ENCODE measurements at regions not wholly inside any gene's neighbourhood (a gene's known extent, or its start where the extent isn't known, plus 50 kb on each side); places are given as distances from the start of the nearest gene placed in this dataset.
"Not testable (repeated sequence)": the region's sequence is repeated elsewhere in the genome, so short reads cannot be mapped to it uniquely, and the experiment has no call there.

DNA sequence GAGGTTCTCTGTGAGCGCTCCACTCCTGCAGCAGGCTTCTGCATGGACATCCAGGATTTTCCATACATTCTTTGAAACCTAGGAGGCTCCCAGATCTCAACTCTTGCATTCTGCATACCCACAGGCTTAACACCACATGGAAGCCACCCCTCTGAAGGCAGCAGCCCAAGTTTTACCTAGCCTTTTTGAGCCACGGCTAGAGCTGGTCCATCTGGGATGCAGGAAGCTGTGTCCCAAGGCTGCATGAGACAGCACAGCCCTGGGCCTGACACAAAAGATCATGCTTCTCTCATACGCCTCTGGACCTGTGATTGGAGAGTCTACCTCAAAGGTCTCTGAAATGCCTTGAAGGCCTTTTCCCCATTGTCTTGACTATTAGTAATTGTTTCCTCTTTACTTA is 53.6 kb upstream of the RPRM start:
- BruUV-seq (replicated peaks) = no TSS peak
- H3K4me3 Mint-ChIP-seq (ENCODE audit: low read depth, unreplicated experiment) = no peak overlapping the region
- CTCF ChIA-PET = no interaction called here

DNA sequence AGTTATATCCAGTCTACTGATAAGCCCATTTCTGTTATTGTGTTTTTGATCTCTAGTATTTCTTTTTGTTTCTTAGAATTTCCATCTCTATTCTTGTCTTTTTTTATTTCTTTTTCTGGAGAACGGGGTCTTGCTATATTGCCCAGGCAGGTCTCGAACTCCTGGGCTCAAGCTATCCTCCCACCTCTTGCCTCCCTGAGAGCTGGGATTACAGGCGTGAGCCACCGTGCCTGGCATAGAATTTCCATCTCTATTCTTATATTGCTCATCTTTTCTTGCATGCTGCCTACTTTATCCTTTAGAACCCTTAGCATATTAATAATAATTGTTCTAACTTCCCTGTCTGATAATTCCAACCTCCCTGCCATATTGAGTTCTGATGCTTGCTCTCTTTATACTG is 55.2 kb upstream of the RPRM start:
- intact Hi-C loops (cut with micrococcal nuclease; ENCODE audit: unreplicated experiment); CTCF ChIA-PET; H3K4me3 Mint-ChIP-seq (ENCODE audit: low read depth, unreplicated experiment); H3K36me3 Mint-ChIP-seq (ENCODE audit: insufficient read depth, unreplicated experiment); H3K4me1 Mint-ChIP-seq (ENCODE audit: low read depth, unreplicated experiment); H3K9me3 Mint-ChIP-seq (ENCODE audit: low read depth, unreplicated experiment); H3K27ac Mint-ChIP-seq (ENCODE audit: unreplicated experiment); BruUV-seq (replicated peaks); DNase-seq; H3K27me3 Mint-ChIP-seq (ENCODE audit: unreplicated experiment): not testable (repeated sequence)

More for the DNA sequence above, 53.6 kb upstream of the RPRM start:
- no peaks in the 10 kb centered on the region for H3K36me3 Mint-ChIP-seq (ENCODE audit: insufficient read depth, unreplicated experiment)
- TF ChIP-seq, protein P1, sequence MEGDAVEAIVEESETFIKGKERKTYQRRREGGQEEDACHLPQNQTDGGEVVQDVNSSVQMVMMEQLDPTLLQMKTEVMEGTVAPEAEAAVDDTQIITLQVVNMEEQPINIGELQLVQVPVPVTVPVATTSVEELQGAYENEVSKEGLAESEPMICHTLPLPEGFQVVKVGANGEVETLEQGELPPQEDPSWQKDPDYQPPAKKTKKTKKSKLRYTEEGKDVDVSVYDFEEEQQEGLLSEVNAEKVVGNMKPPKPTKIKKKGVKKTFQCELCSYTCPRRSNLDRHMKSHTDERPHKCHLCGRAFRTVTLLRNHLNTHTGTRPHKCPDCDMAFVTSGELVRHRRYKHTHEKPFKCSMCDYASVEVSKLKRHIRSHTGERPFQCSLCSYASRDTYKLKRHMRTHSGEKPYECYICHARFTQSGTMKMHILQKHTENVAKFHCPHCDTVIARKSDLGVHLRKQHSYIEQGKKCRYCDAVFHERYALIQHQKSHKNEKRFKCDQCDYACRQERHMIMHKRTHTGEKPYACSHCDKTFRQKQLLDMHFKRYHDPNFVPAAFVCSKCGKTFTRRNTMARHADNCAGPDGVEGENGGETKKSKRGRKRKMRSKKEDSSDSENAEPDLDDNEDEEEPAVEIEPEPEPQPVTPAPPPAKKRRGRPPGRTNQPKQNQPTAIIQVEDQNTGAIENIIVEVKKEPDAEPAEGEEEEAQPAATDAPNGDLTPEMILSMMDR (IDR thresholded peaks at IDR 0.05; ENCODE audit: unreplicated experiment) = no peak
- no peak for DNase-seq
- H3K9me3 Mint-ChIP-seq (ENCODE audit: low read depth, unreplicated experiment) = no peaks in the 10 kb centered on the region
- H3K27ac Mint-ChIP-seq (ENCODE audit: unreplicated experiment) = no peak overlapping the region
- intact Hi-C loops (cut with micrococcal nuclease; ENCODE audit: unreplicated experiment) = no loop called here
- H3K27me3 Mint-ChIP-seq (ENCODE audit: unreplicated experiment) = no peaks in the 10 kb centered on the region
- H3K4me1 Mint-ChIP-seq (ENCODE audit: low read depth, unreplicated experiment) = no peaks in the 10 kb centered on the region

DNA sequence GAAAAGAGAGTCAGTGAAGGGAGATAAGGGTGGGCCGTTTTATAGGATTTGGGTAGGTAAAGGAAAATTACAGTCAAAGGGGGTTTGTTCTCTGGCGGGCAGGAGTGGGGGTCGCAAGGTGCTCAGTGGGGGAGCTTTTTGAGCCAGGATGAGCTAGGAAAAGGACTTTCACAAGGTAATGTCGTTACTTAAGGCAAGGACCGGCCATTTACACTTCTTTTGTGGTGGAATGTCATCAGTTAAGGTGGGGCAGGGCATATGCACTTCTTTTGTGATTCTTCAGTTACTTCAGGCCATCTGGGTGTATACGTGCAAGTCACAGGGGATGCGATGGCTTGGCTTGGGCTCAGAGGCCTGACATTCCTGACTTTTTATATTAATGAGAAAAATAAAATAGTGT is 56.0 kb upstream of the RPRM start:
- intact Hi-C loops (cut with micrococcal nuclease; ENCODE audit: unreplicated experiment); CTCF ChIA-PET; H3K4me1 Mint-ChIP-seq (ENCODE audit: low read depth, unreplicated experiment); BruUV-seq (replicated peaks); H3K27ac Mint-ChIP-seq (ENCODE audit: unreplicated experiment); H3K9me3 Mint-ChIP-seq (ENCODE audit: low read depth, unreplicated experiment); DNase-seq; H3K36me3 Mint-ChIP-seq (ENCODE audit: insufficient read depth, unreplicated experiment); H3K27me3 Mint-ChIP-seq (ENCODE audit: unreplicated experiment); H3K4me3 Mint-ChIP-seq (ENCODE audit: low read depth, unreplicated experiment): not testable (repeated sequence)

DNA sequence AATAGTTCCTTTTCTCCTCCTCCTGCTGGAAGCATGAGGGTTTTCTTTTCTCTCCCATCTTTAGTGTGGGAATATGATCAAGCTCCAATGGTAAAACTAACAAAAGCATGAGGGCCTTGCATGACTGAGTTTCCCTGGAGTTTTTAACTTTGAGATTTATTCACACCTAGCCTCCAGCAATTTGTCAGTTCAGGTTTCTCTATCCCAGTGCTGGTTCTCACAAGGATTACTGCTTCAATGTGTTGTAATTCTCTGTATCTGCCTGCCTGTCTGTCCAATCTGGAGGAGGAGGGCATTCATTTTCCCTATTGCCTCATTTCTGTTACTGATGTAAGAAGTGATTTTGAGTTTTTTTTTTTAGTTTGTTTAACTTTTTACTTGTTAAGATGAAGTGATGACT is 57.6 kb upstream of the RPRM start:
- no peaks in the 10 kb centered on the region for H3K4me1 Mint-ChIP-seq (ENCODE audit: low read depth, unreplicated experiment)
- no peaks in the 10 kb centered on the region for H3K36me3 Mint-ChIP-seq (ENCODE audit: insufficient read depth, unreplicated experiment)
- intact Hi-C loops (cut with micrococcal nuclease; ENCODE audit: unreplicated experiment) = no loop called here
- H3K27me3 Mint-ChIP-seq (ENCODE audit: unreplicated experiment) = no peaks in the 10 kb centered on the region
- CTCF ChIA-PET = no interaction called here
- no TSS peak for BruUV-seq (replicated peaks)
- H3K27ac Mint-ChIP-seq (ENCODE audit: unreplicated experiment) = no peak overlapping the region
- no peak for DNase-seq
- H3K9me3 Mint-ChIP-seq (ENCODE audit: low read depth, unreplicated experiment) = peaks cover 3% of the 10 kb centered on the region
- H3K4me3 Mint-ChIP-seq (ENCODE audit: low read depth, unreplicated experiment) = no peak overlapping the region
- TF ChIP-seq, protein P1 (IDR thresholded peaks at IDR 0.05; ENCODE audit: unreplicated experiment) = no peak

GRCh38 chr2:153538102-153538501 is 59.5 kb upstream of the RPRM start:
- H3K27ac Mint-ChIP-seq (ENCODE audit: unreplicated experiment); intact Hi-C loops (cut with micrococcal nuclease; ENCODE audit: unreplicated experiment); CTCF ChIA-PET; H3K27me3 Mint-ChIP-seq (ENCODE audit: unreplicated experiment); H3K4me3 Mint-ChIP-seq (ENCODE audit: low read depth, unreplicated experiment); BruUV-seq (replicated peaks); H3K9me3 Mint-ChIP-seq (ENCODE audit: low read depth, unreplicated experiment); DNase-seq; H3K36me3 Mint-ChIP-seq (ENCODE audit: insufficient read depth, unreplicated experiment): not testable (repeated sequence)
- peaks cover 12% of the 10 kb centered on the region for H3K4me1 Mint-ChIP-seq (ENCODE audit: low read depth, unreplicated experiment)

DNA sequence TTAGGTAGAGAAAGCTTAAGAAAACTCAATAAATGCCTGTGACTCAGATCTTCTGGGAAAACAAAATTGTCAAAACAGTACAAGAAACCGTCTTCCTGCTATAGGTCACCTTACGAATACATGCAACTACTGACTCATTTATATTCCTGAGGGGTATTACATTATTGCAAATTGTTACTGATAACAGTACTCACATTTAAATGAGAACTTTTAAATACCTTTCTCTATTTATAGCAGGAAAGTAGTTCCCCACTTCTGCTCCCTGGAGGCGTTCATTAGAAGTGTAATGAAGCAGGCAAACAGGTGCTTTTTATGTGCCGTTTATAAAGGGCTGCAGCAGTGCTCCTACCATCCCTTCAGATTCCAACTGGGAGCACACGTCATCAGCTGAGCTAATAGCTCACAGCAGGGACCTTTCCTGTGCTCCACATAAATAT is 65.1 kb upstream of the RPRM start:
- intact Hi-C loops (cut with micrococcal nuclease; ENCODE audit: unreplicated experiment) = no loop called here
- Mint-ChIP-seq H3K36me3 (ENCODE audit: insufficient read depth, unreplicated experiment) (no peaks in the 10 kb centered on the region), H3K4me3 (ENCODE audit: low read depth, unreplicated experiment) (no peak overlapping the region), H3K27ac (ENCODE audit: unreplicated experiment) (no peak overlapping the region), H3K4me1 (ENCODE audit: low read depth, unreplicated experiment) (peaks cover 31% of the 10 kb centered on the region), H3K9me3 (ENCODE audit: low read depth, unreplicated experiment) (peaks cover 6% of the 10 kb centered on the region), H3K27me3 (ENCODE audit: unreplicated experiment) (no peaks in the 10 kb centered on the region)
- TF ChIP-seq, protein P1 (IDR thresholded peaks at IDR 0.05; ENCODE audit: unreplicated experiment) = no peak
- DNase-seq = no peak
- BruUV-seq (replicated peaks) = no TSS peak
- CTCF ChIA-PET = no interaction called here

Measured in Calu3 (cell line).